ENCODE measurements at regions not wholly inside any gene's neighbourhood (a gene's known extent, or its start where the extent isn't known, plus 50 kb on each side); places are given as distances from the start of the nearest gene placed in this dataset.

GRCh38 chr9:79006546-79006945 is 565.2 kb upstream of the TLE4 start:
- POLR2A ChIA-PET, result no interaction called here
- TF ChIP-seq PBX3 (IDR thresholded peaks at IDR 0.05), result no peak
- no peak for TF ChIP-seq NFE2L2 (conservative IDR thresholded peaks at IDR 0.05; ENCODE audit: low read length)
- TF ChIP-seq, protein P1, sequence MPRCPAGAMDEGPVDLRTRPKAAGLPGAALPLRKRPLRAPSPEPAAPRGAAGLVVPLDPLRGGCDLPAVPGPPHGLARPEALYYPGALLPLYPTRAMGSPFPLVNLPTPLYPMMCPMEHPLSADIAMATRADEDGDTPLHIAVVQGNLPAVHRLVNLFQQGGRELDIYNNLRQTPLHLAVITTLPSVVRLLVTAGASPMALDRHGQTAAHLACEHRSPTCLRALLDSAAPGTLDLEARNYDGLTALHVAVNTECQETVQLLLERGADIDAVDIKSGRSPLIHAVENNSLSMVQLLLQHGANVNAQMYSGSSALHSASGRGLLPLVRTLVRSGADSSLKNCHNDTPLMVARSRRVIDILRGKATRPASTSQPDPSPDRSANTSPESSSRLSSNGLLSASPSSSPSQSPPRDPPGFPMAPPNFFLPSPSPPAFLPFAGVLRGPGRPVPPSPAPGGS (IDR thresholded peaks at IDR 0.05), result no peak

GRCh38 chr9:79007701-79008483 is 563.9 kb upstream of the TLE4 start:
- no peaks in the 10 kb centered on the region for H3K9me3 ChIP-seq
- TF ChIP-seq NFE2L2 (conservative IDR thresholded peaks at IDR 0.05; ENCODE audit: low read length) (peak; percentile 94), HOXB13 (CRISPR knock-in tag; IDR thresholded peaks at IDR 0.05; ENCODE audit: low read depth) (no peak), MAFK (IDR thresholded peaks at IDR 0.05; ENCODE audit: partially characterized antibody) (peak; percentile 83), PHF8 (IDR thresholded peaks at IDR 0.05; ENCODE audit: borderline replicate concordance, low read depth) (no peak)
- no peak overlapping the region for H3K27ac ChIP-seq
- CTCF ChIA-PET, result no interaction called here
- no peak overlapping the region for H3K4me3 ChIP-seq
- ATAC-seq, result no peak
- FAIRE-seq, result peak; percentile 32
- DNase-seq (ENCODE audit: low read depth in 1 of 2, low spot score in 1 of 2), result no peak
- 92% methylated on average over 8 of the region's 8 CpGs for WGBS (ENCODE audit: missing lambda C conversion rate)
- POLR2A ChIA-PET, result no interaction called here
- H3K4me1 ChIP-seq, result no peaks in the 10 kb centered on the region
- H3K4me2 ChIP-seq, result no peak overlapping the region

More at GRCh38 chr9:79006546-79006945, 565.2 kb upstream of the TLE4 start:
- CTCF ChIA-PET, result no interaction called here
- FAIRE-seq, result no peak
- 96% methylated on average over 4 of the region's 4 CpGs for WGBS (ENCODE audit: missing lambda C conversion rate)
- no peak for DNase-seq (ENCODE audit: low read depth in 1 of 2, low spot score in 1 of 2)
- no peak overlapping the region for H3K27ac ChIP-seq
- no peak overlapping the region for H3K4me3 ChIP-seq
- H3K9me3 ChIP-seq, result no peaks in the 10 kb centered on the region
- no peaks in the 10 kb centered on the region for H3K4me1 ChIP-seq
- no peak overlapping the region for H3K4me2 ChIP-seq
- no peak for ATAC-seq

- Histone ChIP-seq H3K4me3 (no peak overlapping the region), H3K27ac (no peak overlapping the region), H3K4me2 (no peak overlapping the region), H3K4me1 (peaks cover 5% of the 10 kb centered on the region; the same call in 1 of the 3 replicates), H3K9me3 (no peaks in the 10 kb centered on the region)
- ChIA-PET POLR2A (no interaction called here), CTCF (no interaction called here)
- TF ChIP-seq, protein P2, sequence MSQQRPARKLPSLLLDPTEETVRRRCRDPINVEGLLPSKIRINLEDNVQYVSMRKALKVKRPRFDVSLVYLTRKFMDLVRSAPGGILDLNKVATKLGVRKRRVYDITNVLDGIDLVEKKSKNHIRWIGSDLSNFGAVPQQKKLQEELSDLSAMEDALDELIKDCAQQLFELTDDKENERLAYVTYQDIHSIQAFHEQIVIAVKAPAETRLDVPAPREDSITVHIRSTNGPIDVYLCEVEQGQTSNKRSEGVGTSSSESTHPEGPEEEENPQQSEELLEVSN (IDR thresholded peaks at IDR 0.05; ENCODE audit: borderline replicate concordance, low read depth), result no peak
- TF ChIP-seq RARB (CRISPR knock-in tag; IDR thresholded peaks at IDR 0.05) (no peak), CBX8 (IDR thresholded peaks at IDR 0.05) (no peak), GATA3 (IDR thresholded peaks at IDR 0.05; ENCODE audit: borderline replicate concordance) (no peak)
- WGBS (ENCODE audit: missing lambda C conversion rate), result 75% methylated on average over 3 of the region's 3 CpGs
- no peak for ATAC-seq
- DNase-seq (ENCODE audit: low read depth in 1 of 2, low spot score in 1 of 2), result no peak
- FAIRE-seq, result no peak
These were observed 562.8 kb upstream of the TLE4 start for GRCh38 chr9:79008916-79009315.

DNA sequence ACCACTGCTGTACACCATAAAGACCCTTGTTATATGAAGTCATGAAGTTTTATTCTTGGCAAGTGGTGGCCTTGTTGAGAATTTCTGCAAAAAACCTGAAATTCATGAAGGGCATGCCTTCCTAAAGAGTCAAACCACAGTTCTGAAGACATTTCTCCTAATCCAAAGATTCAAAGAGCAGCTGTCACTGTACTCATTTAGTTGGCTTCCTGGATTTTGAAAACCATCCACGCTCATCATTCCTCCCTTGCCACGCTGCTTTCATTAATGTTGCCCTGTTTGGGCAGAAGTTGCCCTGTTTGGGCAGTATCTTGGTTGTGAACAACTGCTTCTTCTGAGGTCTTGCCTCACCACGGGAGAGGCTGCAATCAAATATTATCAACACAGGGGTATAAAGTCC is 560.3 kb upstream of the TLE4 start:
- ATAC-seq (no peak), FAIRE-seq (no peak), DNase-seq (ENCODE audit: low read depth in 1 of 2, low spot score in 1 of 2) (no peak)
- Histone ChIP-seq H3K4me1 (peaks cover 23% of the 10 kb centered on the region), H3K4me2 (no peak overlapping the region), H3K9me3 (no peaks in the 10 kb centered on the region), H3K4me3 (no peak overlapping the region), H3K27ac (no peak overlapping the region)
- ChIA-PET POLR2A (no interaction called here), CTCF (interaction anchor here (1.0 kb wide), 1 partner anchor 11 kb away, joined by 3 read pairs; no protein-coding TSS in a partner anchor)
- 92% methylated on average over 3 of the region's 3 CpGs for WGBS (ENCODE audit: missing lambda C conversion rate)
- TF ChIP-seq CHD2 (IDR thresholded peaks at IDR 0.05; ENCODE audit: low read length, partially characterized antibody), result no peak
- TF ChIP-seq MAX (IDR thresholded peaks at IDR 0.05), result no peak
- no peak for TF ChIP-seq SMC3 (IDR thresholded peaks at IDR 0.05)

- H3K9me3 ChIP-seq, result no peaks in the 10 kb centered on the region
- H3K4me2 ChIP-seq, result no peak overlapping the region
- ChIA-PET CTCF (interaction anchor here (1.0 kb wide), 1 partner anchor 12 kb away, joined by 3 read pairs; no protein-coding TSS in a partner anchor), POLR2A (no interaction called here)
- H3K4me3 ChIP-seq, result no peak overlapping the region
- H3K27ac ChIP-seq, result no peak overlapping the region
- DNase-seq (ENCODE audit: low read depth in 1 of 2, low spot score in 1 of 2) (peak in 1 of 2 experiments; percentile 18), ATAC-seq (no peak), FAIRE-seq (no peak)
- no peak for TF ChIP-seq ELK1 (IDR thresholded peaks at IDR 0.05; ENCODE audit: low read depth, low read length)
- peaks cover 23% of the 10 kb centered on the region for H3K4me1 ChIP-seq
These were observed 559.2 kb upstream of the TLE4 start for GRCh38 chr9:79012561-79012960.
